Uterus (tissue), 3 donors: ENCODE measurements at regions not wholly inside any gene's neighbourhood (a gene's known extent, or its start where the extent isn't known, plus 50 kb on each side); places are given as distances from the start of the nearest gene placed in this dataset.
A peak's percentile ranks its signal among the peaks of the same experiment; 100 is the strongest.
"Not testable (repeated sequence)": the region's sequence is repeated elsewhere in the genome, so short reads cannot be mapped to it uniquely, and the experiment has no call there.

Experiments
- DNase-seq, 2 donors: peaks; one replicate each; pipeline ENCODE4 v3.0.0-alpha.2; 2019 to 2020
- H3K27ac ChIP-seq, 2 donors: fragments of 200-600 bp; sonication (generic); 1 replicate in 1 of 2; 2 replicates in 1 of 2; pipeline ENCODE4 v1.5.1; 2016 to 2018
- H3K27me3 ChIP-seq, 2 donors: fragments of 200-600 bp; sonication (generic); one replicate each; pipeline ENCODE4 v1.5.1; 2018 to 2019; ENCODE audit warnings: control low read depth in 1 of 2
- H3K36me3 ChIP-seq, 2 donors: fragments of 200-600 bp; sonication (generic); one replicate each; pipeline ENCODE4 v1.5.1; 2019; ENCODE audit warnings: control low read depth in 1 of 2
- H3K4me1 ChIP-seq, 2 donors: fragments of 200-600 bp; sonication (generic); one replicate each; pipeline ENCODE4 v1.5.1; 2018 to 2019; ENCODE audit warnings: control low read depth in 1 of 2
- H3K4me3 ChIP-seq, 2 donors: fragments of 200-600 bp; sonication (generic); 1 replicate in 1 of 2; 2 replicates in 1 of 2; pipeline ENCODE4 v1.5.1; 2018 to 2019; ENCODE audit warnings: mild to moderate bottlenecking in 1 of 2
- H3K9me3 ChIP-seq, 2 donors: fragments of 200-600 bp; sonication (generic); one replicate each; pipeline ENCODE4 v1.5.1; 2019; ENCODE audit warnings: control low read depth in 1 of 2
- CTCF ChIP-seq, 4 experiments: fragments of 200-600 bp in 2 of 4; fragments of 450-650 bp in 2 of 4; sonication (generic) in 2 of 4; IDR thresholded peaks; one replicate each; pipeline ENCODE4 v1.5.1; 2016 to 2019; ENCODE audit warnings: antibody characterized with exemption in 4 of 4, mild to moderate bottlenecking in 2 of 4, moderate library complexity in 1 of 4
- POLR2A ChIP-seq, 2 donors: fragments of 450-650 bp; IDR thresholded peaks; one replicate each; pipeline ENCODE4 v1.6.1; 2016; ENCODE audit warnings: antibody characterized with exemption in 2 of 2, mild to moderate bottlenecking in 1 of 2, moderate library complexity in 1 of 2
- intact Hi-C: fragments of 100-400 bp; cut with DNase I; formaldehyde crosslinking; loops from one replicate; pipeline ENCODE4 v1.15.1; 2023; ENCODE audit warnings: low total_unique reads
- donor health status: DM: yes; HTN: yes; CAD: no.

GRCh38 chr12:14238221-14238792, 127.2 kb upstream of the ATF7IP start:
- Histone ChIP-seq H3K4me3 (no peak overlapping the region), H3K36me3 (no peaks in the 10 kb centered on the region), H3K9me3 (peaks cover 0 to 11% of the 10 kb centered on the region in 2 donors), H3K27ac (no peak overlapping the region), H3K27me3 (no peaks in the 10 kb centered on the region), H3K4me1 (no peaks in the 10 kb centered on the region)
- TF ChIP-seq POLR2A (IDR thresholded peaks at IDR 0.05): no peak
- peak; percentile 56 to 74 (median 62) for TF ChIP-seq CTCF (IDR thresholded peaks at IDR 0.05)
- no peak for DNase-seq
- intact Hi-C loops: loop anchor here (10.0 kb wide), 1 partner anchor 426 kb away; no protein-coding TSS in a partner anchor

- intact Hi-C loops: loop anchor here (10.0 kb wide), 1 partner anchor 425 kb away; no protein-coding TSS in a partner anchor
- DNase-seq: peak in 1 of 2 donors; percentile 24
- Histone ChIP-seq H3K36me3 (no peaks in the 10 kb centered on the region), H3K27ac (no peak overlapping the region), H3K4me3 (no peak overlapping the region), H3K9me3 (peaks cover 0 to 16% of the 10 kb centered on the region in 2 donors), H3K27me3 (no peaks in the 10 kb centered on the region), H3K4me1 (no peaks in the 10 kb centered on the region)
- TF ChIP-seq CTCF (IDR thresholded peaks at IDR 0.05) (no peak), POLR2A (IDR thresholded peaks at IDR 0.05) (no peak)
Observed at GRCh38 chr12:14239350-14239934, 126.0 kb upstream of the ATF7IP start.

GRCh38 chr12:14239935-14240872, 125.3 kb upstream of the ATF7IP start:
- H3K36me3 ChIP-seq: no peaks in the 10 kb centered on the region
- no peaks in the 10 kb centered on the region for H3K27me3 ChIP-seq
- H3K27ac ChIP-seq: no peak overlapping the region
- H3K4me1 ChIP-seq: no peaks in the 10 kb centered on the region
- TF ChIP-seq POLR2A (IDR thresholded peaks at IDR 0.05): no peak
- no peak for TF ChIP-seq CTCF (IDR thresholded peaks at IDR 0.05)
- no peak overlapping the region for H3K4me3 ChIP-seq
- peaks cover 0 to 16% of the 10 kb centered on the region in 2 donors for H3K9me3 ChIP-seq
- intact Hi-C loops: loop anchor here (10.0 kb wide), 1 partner anchor 425 kb away; no protein-coding TSS in a partner anchor
- DNase-seq: no peak

GRCh38 chr12:14240873-14241220, 124.6 kb upstream of the ATF7IP start:
- H3K27ac ChIP-seq: no peak overlapping the region
- intact Hi-C loops: no loop called here
- peaks cover 0 to 16% of the 10 kb centered on the region in 2 donors for H3K9me3 ChIP-seq
- no peaks in the 10 kb centered on the region for H3K4me1 ChIP-seq
- no peaks in the 10 kb centered on the region for H3K36me3 ChIP-seq
- H3K4me3 ChIP-seq: no peak overlapping the region
- no peak for DNase-seq
- no peak for TF ChIP-seq POLR2A (IDR thresholded peaks at IDR 0.05)
- TF ChIP-seq CTCF (IDR thresholded peaks at IDR 0.05): no peak
- no peaks in the 10 kb centered on the region for H3K27me3 ChIP-seq

GRCh38 chr12:14242825-14243224, 122.7 kb upstream of the ATF7IP start:
- H3K27ac ChIP-seq, intact Hi-C loops, H3K36me3 ChIP-seq, H3K4me1 ChIP-seq, DNase-seq, H3K4me3 ChIP-seq, H3K27me3 ChIP-seq: not testable (repeated sequence)
- peaks cover 0 to 16% of the 10 kb centered on the region in 2 donors for H3K9me3 ChIP-seq
